ENCODE measurements at regions not wholly inside any gene's neighbourhood (a gene's known extent, or its start where the extent isn't known, plus 50 kb on each side); places are given as distances from the start of the nearest gene placed in this dataset.

DNA sequence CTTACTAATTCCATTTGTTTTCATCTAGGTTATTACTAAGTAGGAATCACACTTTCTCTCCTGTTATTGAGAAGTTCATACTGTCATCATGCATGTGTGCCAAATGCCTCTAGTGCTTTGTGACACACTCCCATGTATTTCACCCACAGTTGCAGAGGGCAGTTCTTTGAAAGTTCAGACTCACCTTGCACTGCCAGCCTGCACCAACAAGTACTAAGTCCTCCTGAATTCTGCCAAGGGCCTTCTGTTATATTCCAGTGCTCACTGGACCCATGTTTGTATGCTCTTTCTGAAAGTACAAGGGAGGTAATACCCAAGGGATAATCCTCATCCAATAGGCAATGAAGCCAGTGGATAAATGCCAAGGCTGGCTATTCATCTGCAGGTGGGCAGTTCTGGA is 136.6 kb upstream of the ARPP21 start:
- H3K9ac ChIP-seq, result no peak overlapping the region
- H3K79me2 ChIP-seq (ENCODE audit: insufficient read depth, low read depth), result no peaks in the 10 kb centered on the region
- TF ChIP-seq, protein P1, sequence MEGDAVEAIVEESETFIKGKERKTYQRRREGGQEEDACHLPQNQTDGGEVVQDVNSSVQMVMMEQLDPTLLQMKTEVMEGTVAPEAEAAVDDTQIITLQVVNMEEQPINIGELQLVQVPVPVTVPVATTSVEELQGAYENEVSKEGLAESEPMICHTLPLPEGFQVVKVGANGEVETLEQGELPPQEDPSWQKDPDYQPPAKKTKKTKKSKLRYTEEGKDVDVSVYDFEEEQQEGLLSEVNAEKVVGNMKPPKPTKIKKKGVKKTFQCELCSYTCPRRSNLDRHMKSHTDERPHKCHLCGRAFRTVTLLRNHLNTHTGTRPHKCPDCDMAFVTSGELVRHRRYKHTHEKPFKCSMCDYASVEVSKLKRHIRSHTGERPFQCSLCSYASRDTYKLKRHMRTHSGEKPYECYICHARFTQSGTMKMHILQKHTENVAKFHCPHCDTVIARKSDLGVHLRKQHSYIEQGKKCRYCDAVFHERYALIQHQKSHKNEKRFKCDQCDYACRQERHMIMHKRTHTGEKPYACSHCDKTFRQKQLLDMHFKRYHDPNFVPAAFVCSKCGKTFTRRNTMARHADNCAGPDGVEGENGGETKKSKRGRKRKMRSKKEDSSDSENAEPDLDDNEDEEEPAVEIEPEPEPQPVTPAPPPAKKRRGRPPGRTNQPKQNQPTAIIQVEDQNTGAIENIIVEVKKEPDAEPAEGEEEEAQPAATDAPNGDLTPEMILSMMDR (conservative IDR thresholded peaks at IDR 0.05; ENCODE audit: low read depth, low read length), result no peak
- H2AFZ ChIP-seq (ENCODE audit: low read depth), result no peak overlapping the region
- H3K27me3 ChIP-seq (ENCODE audit: insufficient read depth, low read depth), result no peaks in the 10 kb centered on the region
- no peak overlapping the region for H3K4me2 ChIP-seq
- H3K27ac ChIP-seq, result no peak overlapping the region
- no peaks in the 10 kb centered on the region for H4K20me1 ChIP-seq (ENCODE audit: insufficient read depth)
- no peaks in the 10 kb centered on the region for H3K4me1 ChIP-seq (ENCODE audit: low read depth, poor library complexity, severe bottlenecking)
- H3K36me3 ChIP-seq (ENCODE audit: insufficient read depth), result no peaks in the 10 kb centered on the region
- H3K4me3 ChIP-seq (IDR thresholded peaks at IDR 0.05; ENCODE audit: insufficient read depth, low read depth, low read length), result no peak overlapping the region

DNA sequence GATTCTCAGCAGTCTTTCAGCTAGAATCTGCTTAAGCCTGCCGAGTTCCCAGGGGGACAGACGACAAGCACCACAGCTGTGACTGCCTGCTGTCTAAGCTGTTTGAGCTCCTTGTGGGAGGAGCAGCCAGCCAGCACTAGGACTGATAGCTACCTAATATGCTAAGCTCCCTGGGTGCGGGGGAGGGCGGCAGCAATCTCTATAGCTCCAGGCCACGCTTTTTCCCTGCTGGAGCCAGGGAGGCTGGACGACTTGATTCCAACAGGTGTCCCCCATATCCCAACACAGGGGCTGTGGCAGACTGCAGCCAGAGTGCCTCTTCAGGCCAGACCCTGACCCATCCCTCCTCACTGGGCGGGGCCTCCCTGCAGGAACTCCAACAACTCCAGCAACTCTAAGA is 134.1 kb upstream of the ARPP21 start:
- no peak overlapping the region for H3K27ac ChIP-seq
- no peaks in the 10 kb centered on the region for H3K36me3 ChIP-seq (ENCODE audit: insufficient read depth)
- no peak overlapping the region for H3K4me2 ChIP-seq
- TF ChIP-seq, protein P1 (conservative IDR thresholded peaks at IDR 0.05; ENCODE audit: low read depth, low read length), result no peak
- H2AFZ ChIP-seq (ENCODE audit: low read depth), result no peak overlapping the region
- H3K4me3 ChIP-seq (IDR thresholded peaks at IDR 0.05; ENCODE audit: insufficient read depth, low read depth, low read length), result no peak overlapping the region
- H3K79me2 ChIP-seq (ENCODE audit: insufficient read depth, low read depth), result no peaks in the 10 kb centered on the region
- no peaks in the 10 kb centered on the region for H3K4me1 ChIP-seq (ENCODE audit: low read depth, poor library complexity, severe bottlenecking)
- no peaks in the 10 kb centered on the region for H3K27me3 ChIP-seq (ENCODE audit: insufficient read depth, low read depth)
- no peak overlapping the region for H3K9ac ChIP-seq
- no peaks in the 10 kb centered on the region for H4K20me1 ChIP-seq (ENCODE audit: insufficient read depth)

DNA sequence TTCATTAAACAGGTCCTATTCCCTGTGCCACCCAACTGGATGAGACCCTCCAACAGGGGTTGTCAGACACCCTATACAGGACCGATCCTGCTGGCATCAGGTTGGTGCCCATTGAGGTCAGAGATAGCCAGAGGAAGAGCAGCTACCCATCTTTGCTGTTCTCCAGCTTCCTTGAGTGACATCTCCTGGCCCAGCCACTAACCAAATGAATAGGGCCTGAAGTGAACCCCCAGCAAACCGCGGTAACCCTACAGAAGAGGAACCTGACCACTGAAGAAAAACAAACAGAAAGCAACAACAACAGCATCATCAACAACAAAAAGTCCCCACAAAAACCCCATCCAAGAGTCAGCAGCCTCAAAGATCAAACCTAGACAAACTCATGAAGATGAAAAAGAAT is 133.6 kb upstream of the ARPP21 start:
- H3K36me3 ChIP-seq (ENCODE audit: insufficient read depth), result no peaks in the 10 kb centered on the region
- no peak overlapping the region for H3K27ac ChIP-seq
- TF ChIP-seq, protein P1 (conservative IDR thresholded peaks at IDR 0.05; ENCODE audit: low read depth, low read length), result no peak
- H2AFZ ChIP-seq (ENCODE audit: low read depth), result no peak overlapping the region
- no peak overlapping the region for H3K9ac ChIP-seq
- H4K20me1 ChIP-seq (ENCODE audit: insufficient read depth), result no peaks in the 10 kb centered on the region
- no peaks in the 10 kb centered on the region for H3K4me1 ChIP-seq (ENCODE audit: low read depth, poor library complexity, severe bottlenecking)
- H3K4me3 ChIP-seq (IDR thresholded peaks at IDR 0.05; ENCODE audit: insufficient read depth, low read depth, low read length), result no peak overlapping the region
- no peaks in the 10 kb centered on the region for H3K79me2 ChIP-seq (ENCODE audit: insufficient read depth, low read depth)
- H3K27me3 ChIP-seq (ENCODE audit: insufficient read depth, low read depth), result no peaks in the 10 kb centered on the region
- no peak overlapping the region for H3K4me2 ChIP-seq

DNA sequence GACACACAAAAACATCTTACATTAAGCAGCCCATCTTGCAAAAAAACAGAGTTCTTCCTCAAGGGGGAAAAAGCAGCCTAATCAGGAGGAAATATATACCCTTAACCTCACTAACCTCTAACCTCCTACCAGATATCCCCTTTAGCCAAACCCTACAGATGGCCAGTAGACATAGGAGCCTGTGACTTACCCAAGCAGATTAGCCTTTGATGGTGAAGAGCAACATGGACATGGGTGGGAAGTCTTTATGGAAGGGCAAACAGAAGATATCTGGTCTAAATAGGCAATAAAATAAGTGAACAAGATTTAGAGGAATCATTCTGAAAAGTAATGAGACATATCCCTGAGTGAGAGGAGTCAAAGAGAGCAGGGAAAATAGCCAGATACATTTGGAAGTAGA is 119.4 kb upstream of the ARPP21 start:
- Histone ChIP-seq H4K20me1 (ENCODE audit: insufficient read depth) (no peaks in the 10 kb centered on the region), H3K4me3 (IDR thresholded peaks at IDR 0.05; ENCODE audit: insufficient read depth, low read depth, low read length) (no peak overlapping the region), H3K9ac (no peak overlapping the region), H2AFZ (ENCODE audit: low read depth) (no peak overlapping the region), H3K36me3 (ENCODE audit: insufficient read depth) (no peaks in the 10 kb centered on the region), H3K79me2 (ENCODE audit: insufficient read depth, low read depth) (no peaks in the 10 kb centered on the region), H3K4me2 (peak overlapping the region; percentile 17), H3K27ac (no peak overlapping the region), H3K27me3 (ENCODE audit: insufficient read depth, low read depth) (no peaks in the 10 kb centered on the region), H3K4me1 (ENCODE audit: low read depth, poor library complexity, severe bottlenecking) (peaks cover 10% of the 10 kb centered on the region)
- TF ChIP-seq, protein P1 (conservative IDR thresholded peaks at IDR 0.05; ENCODE audit: low read depth, low read length), result no peak

Measured in KMS-11 (cell line).